ENCODE measurements at regions not wholly inside any gene's neighbourhood (a gene's known extent, or its start where the extent isn't known, plus 50 kb on each side); places are given as distances from the start of the nearest gene placed in this dataset.

GRCh38 chr12:92574051-92574783, 128.6 kb upstream of the PLEKHG7 start:
- no peak overlapping the region for H3K4me3 ChIP-seq (ENCODE audit: low read depth, low read length)
- no peaks in the 10 kb centered on the region for H3K36me3 ChIP-seq (ENCODE audit: control insufficient read depth in 2 of 2, insufficient read depth in 1 of 2, low read length in 2 of 2)
- H3K27ac ChIP-seq (ENCODE audit: extremely low read depth, low read depth, low read length) = no peak overlapping the region
- ChIA-PET POLR2A (no interaction called here), CTCF (interaction anchor here (0.5 to 2.1 kb wide), 10 partner anchors 8 to 1194 kb away, joined by 3 to 13 read pairs (median 4); no protein-coding TSS in a partner anchor)
- TF ChIP-seq PRDM2 (tag by site-specific recombination; IDR thresholded peaks at IDR 0.05; ENCODE audit: borderline replicate concordance) (no peak), ZNF561 (tag by site-specific recombination; IDR thresholded peaks at IDR 0.05; ENCODE audit: borderline replicate concordance) (no peak), ATF2 (tag by site-specific recombination; IDR thresholded peaks at IDR 0.05; ENCODE audit: low read depth) (no peak), ZBTB6 (tag by site-specific recombination; IDR thresholded peaks at IDR 0.05) (no peak), CTCF (tag by site-specific recombination; IDR thresholded peaks at IDR 0.05) (peak; percentile 13; the same call in 1 of the 2 replicates)
- H3K9me3 ChIP-seq (ENCODE audit: control insufficient read depth, insufficient read depth, low read depth, low read length) = no peaks in the 10 kb centered on the region
- no peaks in the 10 kb centered on the region for H3K4me1 ChIP-seq (ENCODE audit: control insufficient read depth, insufficient read depth, low read length)

GRCh38 chr12:92573104-92573503, 129.7 kb upstream of the PLEKHG7 start:
- TF ChIP-seq ZFP3 (tag by site-specific recombination; IDR thresholded peaks at IDR 0.05; ENCODE audit: low read depth) = no peak
- Histone ChIP-seq H3K27ac (ENCODE audit: extremely low read depth, low read depth, low read length) (no peak overlapping the region), H3K4me1 (ENCODE audit: control insufficient read depth, insufficient read depth, low read length) (no peaks in the 10 kb centered on the region), H3K9me3 (ENCODE audit: control insufficient read depth, insufficient read depth, low read depth, low read length) (no peaks in the 10 kb centered on the region), H3K36me3 (ENCODE audit: control insufficient read depth in 2 of 2, insufficient read depth in 1 of 2, low read length in 2 of 2) (no peaks in the 10 kb centered on the region), H3K4me3 (ENCODE audit: low read depth, low read length) (no peak overlapping the region)
- CTCF ChIA-PET = no interaction called here
- POLR2A ChIA-PET = no interaction called here

GRCh38 chr12:92571844-92572543, 130.8 kb upstream of the PLEKHG7 start:
- no peak for TF ChIP-seq ZNF157 (tag by site-specific recombination; IDR thresholded peaks at IDR 0.05)
- peak; percentile 36 for TF ChIP-seq ZNF623 (tag by site-specific recombination; IDR thresholded peaks at IDR 0.05)
- Histone ChIP-seq H3K9me3 (ENCODE audit: control insufficient read depth, insufficient read depth, low read depth, low read length) (no peaks in the 10 kb centered on the region), H3K4me3 (ENCODE audit: low read depth, low read length) (no peak overlapping the region), H3K27ac (ENCODE audit: extremely low read depth, low read depth, low read length) (no peak overlapping the region), H3K36me3 (ENCODE audit: control insufficient read depth in 2 of 2, insufficient read depth in 1 of 2, low read length in 2 of 2) (no peaks in the 10 kb centered on the region), H3K4me1 (ENCODE audit: control insufficient read depth, insufficient read depth, low read length) (no peaks in the 10 kb centered on the region)
- ChIA-PET POLR2A (no interaction called here), CTCF (interaction anchor here (0.5 to 1.4 kb wide), 6 partner anchors 8 to 760 kb away, joined by 3 to 8 read pairs (median 4); no protein-coding TSS in a partner anchor)
